NCI-H524 (cell line): ENCODE measurements at regions not wholly inside any gene's neighbourhood (a gene's known extent, or its start where the extent isn't known, plus 50 kb on each side); places are given as distances from the start of the nearest gene placed in this dataset.
"Not testable (repeated sequence)": the region's sequence is repeated elsewhere in the genome, so short reads cannot be mapped to it uniquely, and the experiment has no call there.

Experiments
- DNase-seq, 2 experiments: peaks; one replicate each; lab custom pipeline; 2025; lab: John Stamatoyannopoulos, UW

GRCh38 chr15:47887241-47887800, 170.0 kb downstream of the SEMA6D start:
- DNase-seq, result peak; percentile 41 to 77

- DNase-seq, result no peak
These were observed 171.2 kb downstream of the SEMA6D start for GRCh38 chr15:47888385-47889100.

GRCh38 chr15:47890397-47891150, 173.3 kb downstream of the SEMA6D start:
- DNase-seq, result no peak

- DNase-seq, result no peak
These were observed 180.2 kb downstream of the SEMA6D start for GRCh38 chr15:47897525-47897924.

GRCh38 chr15:47900751-47901150, 183.4 kb downstream of the SEMA6D start:
- DNase-seq, result no peak

GRCh38 chr15:47903368-47903767, 186.1 kb downstream of the SEMA6D start:
- DNase-seq, result no peak

GRCh38 chr15:47908486-47908885, 191.2 kb downstream of the SEMA6D start:
- no peak for DNase-seq

- no peak for DNase-seq
These were observed 191.8 kb downstream of the SEMA6D start for GRCh38 chr15:47908950-47909670.

GRCh38 chr15:47912910-47913309, 195.6 kb downstream of the SEMA6D start:
- DNase-seq, result not testable (repeated sequence)

GRCh38 chr15:47917881-47918280, 200.6 kb downstream of the SEMA6D start:
- no peak for DNase-seq

GRCh38 chr15:47918877-47919276, 201.6 kb downstream of the SEMA6D start:
- DNase-seq, result no peak

- no peak for DNase-seq
These were observed 196.4 kb upstream of the SLC24A5 start for GRCh38 chr15:47924381-47924780.

- no peak for DNase-seq
These were observed 191.5 kb upstream of the SLC24A5 start for GRCh38 chr15:47929138-47929803.

- no peak for DNase-seq
These were observed 188.5 kb upstream of the SLC24A5 start for GRCh38 chr15:47932261-47932660.

GRCh38 chr15:47932951-47933641, 187.7 kb upstream of the SLC24A5 start:
- no peak for DNase-seq

GRCh38 chr15:47933865-47934264, 186.9 kb upstream of the SLC24A5 start:
- no peak for DNase-seq

- DNase-seq, result no peak
These were observed 186.4 kb upstream of the SLC24A5 start for GRCh38 chr15:47934342-47934741.

GRCh38 chr15:47937834-47938233, 183.0 kb upstream of the SLC24A5 start:
- no peak for DNase-seq

- DNase-seq, result no peak
These were observed 176.0 kb upstream of the SLC24A5 start for GRCh38 chr15:47944637-47945288.

GRCh38 chr15:47945872-47946650, 174.7 kb upstream of the SLC24A5 start:
- no peak for DNase-seq
